Sigmoid colon (tissue), 6 donors: ENCODE measurements at regions not wholly inside any gene's neighbourhood (a gene's known extent, or its start where the extent isn't known, plus 50 kb on each side); places are given as distances from the start of the nearest gene placed in this dataset.

Experiments used
- DNase-seq: peaks from one replicate; pipeline ENCODE4 v3.0.0-alpha.2; 2019
- H3K27ac ChIP-seq, 4 donors: fragments of 200-600 bp; sonication (generic); one replicate each; pipeline ENCODE4 v1.5.1; 2016 to 2019; ENCODE audit warnings: mild to moderate bottlenecking in 1 of 4
- H3K27me3 ChIP-seq, 3 donors: fragments of 200-600 bp; sonication (generic); one replicate each; pipeline ENCODE4 v1.5.1; 2019; ENCODE audit warnings: mild to moderate bottlenecking in 1 of 3
- H3K36me3 ChIP-seq, 4 donors: fragments of 200-600 bp; sonication (generic); one replicate each; pipeline ENCODE4 v1.5.1; 2016 to 2019
- H3K4me1 ChIP-seq, 4 donors: fragments of 200-600 bp; sonication (generic); one replicate each; pipeline ENCODE4 v1.5.1; 2017 to 2019
- H3K4me3 ChIP-seq, 4 donors: fragments of 200-600 bp; sonication (generic); one replicate each; pipeline ENCODE4 v1.5.1; 2017 to 2019; ENCODE audit warnings: mild to moderate bottlenecking in 2 of 4, moderate library complexity in 1 of 4
- H3K9me3 ChIP-seq, 4 donors: fragments of 200-600 bp in 3 of 4; sonication (generic) in 3 of 4; one replicate each; pipeline versions ENCODE4 v1.5.1 to v1.6.1; 2013 to 2019
- EP300 ChIP-seq, 4 donors: sonication (generic); formaldehyde crosslinking; IDR thresholded peaks; one replicate each; pipeline ENCODE4 v1.6.1; 2017; ENCODE audit warnings: antibody characterized with exemption in 4 of 4
- POLR2A ChIP-seq, 2 donors: fragments of 450-650 bp; IDR thresholded peaks; one replicate each; pipeline ENCODE4 v1.6.1; 2016; ENCODE audit warnings: antibody characterized with exemption in 2 of 2, mild to moderate bottlenecking in 2 of 2, moderate library complexity in 2 of 2
- POLR2AphosphoS5 ChIP-seq, 4 donors: sonication (generic); formaldehyde crosslinking; IDR thresholded peaks; one replicate each; pipeline ENCODE4 v1.6.1; 2017; ENCODE audit warnings: antibody characterized with exemption in 4 of 4
- WGBS, 2 donors: extraction: QIAGEN DNeasy Blood & Tissue Kit; methylation state at CpG; one replicate each; pipeline ENCODE4 v1.1.7; 2013; 5-methylcytosine and 5-hydroxymethylcytosine counted together
- intact Hi-C: fragments of 100-400 bp; cut with DNase I; formaldehyde crosslinking; loops from one replicate; pipeline ENCODE4 v1.15.1; 2023
- TF ChIP-seq, protein P1 (sequence below), 4 experiments: fragments of 450-650 bp in 3 of 4; fragments of 200-600 bp in 1 of 4; IDR thresholded peaks; one replicate each; pipeline ENCODE4 v1.5.1; 2016 to 2019; ENCODE audit warnings: antibody characterized with exemption in 4 of 4, mild to moderate bottlenecking in 3 of 4, moderate library complexity in 2 of 4
- donor health status: healthy with polysubstance abuse.
- donor health status: healthy.

DNA sequence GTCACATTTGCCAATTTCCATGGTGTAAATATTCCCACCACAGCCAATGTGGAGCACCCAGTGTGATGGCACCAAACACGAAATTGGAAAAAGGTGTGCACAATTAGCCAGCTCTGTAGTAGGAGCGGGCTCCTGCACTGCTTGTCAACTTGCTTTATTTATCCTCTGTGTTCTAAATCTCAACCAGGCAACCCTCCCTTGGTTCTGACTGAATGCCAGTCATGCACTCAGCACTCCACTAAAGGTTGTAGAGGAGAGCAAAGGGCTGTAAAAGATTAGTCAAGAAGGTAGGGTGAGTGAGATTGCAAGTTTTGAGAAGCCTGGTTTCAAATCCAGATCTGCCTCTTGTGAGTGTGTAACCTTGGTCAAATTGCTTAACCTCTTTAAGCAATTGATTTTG lies 71.5 kb upstream of the EGR2 start:
- WGBS, 2 donors, result 91 to 92% methylated on average over 2 of the region's 2 CpGs
- TF ChIP-seq POLR2A (IDR thresholded peaks at IDR 0.05) (no peak), POLR2AphosphoS5 (IDR thresholded peaks at IDR 0.05) (no peak), EP300 (IDR thresholded peaks at IDR 0.05) (no peak)
- TF ChIP-seq, protein P1, sequence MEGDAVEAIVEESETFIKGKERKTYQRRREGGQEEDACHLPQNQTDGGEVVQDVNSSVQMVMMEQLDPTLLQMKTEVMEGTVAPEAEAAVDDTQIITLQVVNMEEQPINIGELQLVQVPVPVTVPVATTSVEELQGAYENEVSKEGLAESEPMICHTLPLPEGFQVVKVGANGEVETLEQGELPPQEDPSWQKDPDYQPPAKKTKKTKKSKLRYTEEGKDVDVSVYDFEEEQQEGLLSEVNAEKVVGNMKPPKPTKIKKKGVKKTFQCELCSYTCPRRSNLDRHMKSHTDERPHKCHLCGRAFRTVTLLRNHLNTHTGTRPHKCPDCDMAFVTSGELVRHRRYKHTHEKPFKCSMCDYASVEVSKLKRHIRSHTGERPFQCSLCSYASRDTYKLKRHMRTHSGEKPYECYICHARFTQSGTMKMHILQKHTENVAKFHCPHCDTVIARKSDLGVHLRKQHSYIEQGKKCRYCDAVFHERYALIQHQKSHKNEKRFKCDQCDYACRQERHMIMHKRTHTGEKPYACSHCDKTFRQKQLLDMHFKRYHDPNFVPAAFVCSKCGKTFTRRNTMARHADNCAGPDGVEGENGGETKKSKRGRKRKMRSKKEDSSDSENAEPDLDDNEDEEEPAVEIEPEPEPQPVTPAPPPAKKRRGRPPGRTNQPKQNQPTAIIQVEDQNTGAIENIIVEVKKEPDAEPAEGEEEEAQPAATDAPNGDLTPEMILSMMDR (IDR thresholded peaks at IDR 0.05), result no peak

GRCh38 chr10:62885684-62886461 lies 69.7 kb upstream of the EGR2 start:
- H3K27me3 ChIP-seq, result no peaks in the 10 kb centered on the region
- no peaks in the 10 kb centered on the region for H3K4me1 ChIP-seq
- no peaks in the 10 kb centered on the region for H3K9me3 ChIP-seq
- H3K36me3 ChIP-seq, result no peaks in the 10 kb centered on the region
- H3K4me3 ChIP-seq, result no peak overlapping the region
- intact Hi-C loops, result no loop called here
- DNase-seq, result no peak
- no peak for TF ChIP-seq POLR2AphosphoS5 (IDR thresholded peaks at IDR 0.05)
- TF ChIP-seq POLR2A (IDR thresholded peaks at IDR 0.05), result no peak
- TF ChIP-seq, protein P1 (IDR thresholded peaks at IDR 0.05), result no peak
- TF ChIP-seq EP300 (IDR thresholded peaks at IDR 0.05), result no peak
- no peak overlapping the region for H3K27ac ChIP-seq
- WGBS, 2 donors, result 73 to 75% methylated on average over 7 of the region's 7 CpGs

More for the DNA sequence above, 71.5 kb upstream of the EGR2 start:
- intact Hi-C loops, result no loop called here
- H3K9me3 ChIP-seq, result no peaks in the 10 kb centered on the region
- no peak for DNase-seq
- no peaks in the 10 kb centered on the region for H3K36me3 ChIP-seq
- no peak overlapping the region for H3K27ac ChIP-seq
- no peak overlapping the region for H3K4me3 ChIP-seq
- no peaks in the 10 kb centered on the region for H3K27me3 ChIP-seq
- H3K4me1 ChIP-seq, result no peaks in the 10 kb centered on the region

DNA sequence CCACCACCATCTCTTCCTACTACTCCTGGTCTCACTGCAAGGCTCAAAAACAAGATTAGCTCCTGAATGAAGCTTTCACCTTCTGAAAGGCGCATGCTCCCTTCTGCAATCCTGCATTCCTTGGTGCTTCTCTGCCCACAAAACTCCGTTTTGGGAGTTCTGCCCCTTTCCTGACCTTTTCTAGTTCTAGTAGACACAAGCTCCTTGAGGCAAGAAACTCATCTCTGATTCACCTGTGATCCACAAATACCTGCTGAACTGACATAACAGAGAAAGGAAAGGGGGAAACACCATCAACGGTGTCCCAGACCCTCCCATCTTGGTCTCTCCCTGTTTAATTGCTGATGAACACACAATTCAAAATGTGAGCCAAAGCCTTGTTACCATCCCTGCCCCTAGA lies 64.0 kb upstream of the EGR2 start:
- TF ChIP-seq POLR2AphosphoS5 (IDR thresholded peaks at IDR 0.05) (no peak), POLR2A (IDR thresholded peaks at IDR 0.05) (no peak), EP300 (IDR thresholded peaks at IDR 0.05) (no peak)
- TF ChIP-seq, protein P1 (IDR thresholded peaks at IDR 0.05), result no peak
- H3K4me1 ChIP-seq, result no peaks in the 10 kb centered on the region
- H3K4me3 ChIP-seq, result no peak overlapping the region
- no peaks in the 10 kb centered on the region for H3K9me3 ChIP-seq
- intact Hi-C loops, result no loop called here
- no peak overlapping the region for H3K27ac ChIP-seq
- 79 to 82% methylated on average over 3 of the region's 3 CpGs for WGBS, 2 donors
- no peaks in the 10 kb centered on the region for H3K27me3 ChIP-seq
- no peaks in the 10 kb centered on the region for H3K36me3 ChIP-seq
- DNase-seq, result no peak

GRCh38 chr10:62873866-62874265 lies 57.7 kb upstream of the EGR2 start:
- WGBS, 2 donors, result 87 to 92% methylated on average over 2 of the region's 2 CpGs
- H3K27ac ChIP-seq, result no peak overlapping the region
- no peaks in the 10 kb centered on the region for H3K27me3 ChIP-seq
- no peak overlapping the region for H3K4me3 ChIP-seq
- H3K4me1 ChIP-seq, result no peaks in the 10 kb centered on the region
- H3K9me3 ChIP-seq, result no peaks in the 10 kb centered on the region
- no peak for DNase-seq
- TF ChIP-seq POLR2AphosphoS5 (IDR thresholded peaks at IDR 0.05) (no peak), EP300 (IDR thresholded peaks at IDR 0.05) (no peak), POLR2A (IDR thresholded peaks at IDR 0.05) (no peak)
- TF ChIP-seq, protein P1 (IDR thresholded peaks at IDR 0.05), result no peak
- no peaks in the 10 kb centered on the region for H3K36me3 ChIP-seq
- intact Hi-C loops, result no loop called here

- intact Hi-C loops, result no loop called here
- H3K4me3 ChIP-seq, result no peak overlapping the region
- H3K27ac ChIP-seq, result no peak overlapping the region
- no peaks in the 10 kb centered on the region for H3K27me3 ChIP-seq
- no peak for DNase-seq
- 83 to 86% methylated on average over 7 of the region's 7 CpGs for WGBS, 2 donors
- H3K9me3 ChIP-seq, result no peaks in the 10 kb centered on the region
- H3K36me3 ChIP-seq, result no peaks in the 10 kb centered on the region
- TF ChIP-seq EP300 (IDR thresholded peaks at IDR 0.05) (no peak), POLR2A (IDR thresholded peaks at IDR 0.05) (no peak), POLR2AphosphoS5 (IDR thresholded peaks at IDR 0.05) (no peak)
- TF ChIP-seq, protein P1 (IDR thresholded peaks at IDR 0.05), result no peak
- no peaks in the 10 kb centered on the region for H3K4me1 ChIP-seq
Observed at GRCh38 chr10:62870866-62871265, 54.7 kb upstream of the EGR2 start.
